Smooth muscle cell (in vitro differentiated cells): ENCODE measurements at regions not wholly inside any gene's neighbourhood (a gene's known extent, or its start where the extent isn't known, plus 50 kb on each side); places are given as distances from the start of the nearest gene placed in this dataset.

Experiments used
- DNase-seq: peaks from one replicate; lab custom pipeline; 2025; ENCODE audit not compliant: unreplicated experiment; lab: John Stamatoyannopoulos, UW
- H2AFZ ChIP-seq: fragments of 200-600 bp; sonication (generic); 2 replicates; pipeline ENCODE4 v1.6.0; 2016; ENCODE audit warnings: antibody characterized with exemption, low read depth, mild to moderate bottlenecking
- H3F3A ChIP-seq: fragments of 200-600 bp; sonication (generic); 2 replicates; pipeline ENCODE4 v1.6.0; 2017; ENCODE audit warnings: antibody characterized with exemption, low read depth
- H3K27ac ChIP-seq: fragments of 200-600 bp; sonication (generic); 2 replicates; pipeline ENCODE4 v1.5.1; 2016; ENCODE audit warnings: low read depth, mild to moderate bottlenecking
- H3K27me3 ChIP-seq: fragments of 200-600 bp; sonication (generic); 2 replicates; pipeline ENCODE4 v1.6.1; 2016; ENCODE audit warnings: low read depth, mild to moderate bottlenecking
- H3K36me3 ChIP-seq: fragments of 200-600 bp; sonication (generic); 2 replicates; pipeline ENCODE4 v1.5.1; 2016; ENCODE audit warnings: low read depth
- H3K4me1 ChIP-seq: fragments of 200-600 bp; sonication (generic); 2 replicates; pipeline ENCODE4 v1.5.1; 2016; ENCODE audit warnings: low read depth
- H3K4me2 ChIP-seq: fragments of 200-600 bp; sonication (generic); 2 replicates; pipeline ENCODE4 v1.6.0; 2016; ENCODE audit warnings: mild to moderate bottlenecking
- H3K4me3 ChIP-seq: fragments of 200-600 bp; sonication (generic); 2 replicates; pipeline ENCODE4 v1.5.1; 2016; ENCODE audit warnings: mild to moderate bottlenecking
- H3K79me2 ChIP-seq: fragments of 200-600 bp; sonication (generic); 2 replicates; pipeline ENCODE4 v1.6.0; 2016; ENCODE audit warnings: low read depth, mild to moderate bottlenecking
- H3K9ac ChIP-seq: fragments of 200-600 bp; sonication (generic); 2 replicates; pipeline ENCODE4 v1.6.0; 2016; ENCODE audit warnings: low read depth
- H3K9me3 ChIP-seq: fragments of 200-600 bp; sonication (generic); replicated peaks from 2 replicates; pipeline ENCODE4 v1.5.1; 2016; ENCODE audit warnings: low read depth
- H4K20me1 ChIP-seq: fragments of 200-600 bp; sonication (generic); 2 replicates; pipeline ENCODE4 v1.6.0; 2016; ENCODE audit warnings: low read depth
- CTCF ChIP-seq: fragments of 200-600 bp; sonication (generic); IDR thresholded peaks from 2 replicates; pipeline ENCODE4 v1.5.1; 2017; ENCODE audit warnings: borderline replicate concordance, mild to moderate bottlenecking, antibody characterized with exemption; ENCODE audit not compliant: insufficient read depth, poor library complexity, severe bottlenecking
- WGBS: methylation state at CpG from one replicate; pipeline ENCODE4 v1.1.7; 2016; ENCODE audit warnings: low lambda C conversion rate; 5-methylcytosine and 5-hydroxymethylcytosine counted together

DNA sequence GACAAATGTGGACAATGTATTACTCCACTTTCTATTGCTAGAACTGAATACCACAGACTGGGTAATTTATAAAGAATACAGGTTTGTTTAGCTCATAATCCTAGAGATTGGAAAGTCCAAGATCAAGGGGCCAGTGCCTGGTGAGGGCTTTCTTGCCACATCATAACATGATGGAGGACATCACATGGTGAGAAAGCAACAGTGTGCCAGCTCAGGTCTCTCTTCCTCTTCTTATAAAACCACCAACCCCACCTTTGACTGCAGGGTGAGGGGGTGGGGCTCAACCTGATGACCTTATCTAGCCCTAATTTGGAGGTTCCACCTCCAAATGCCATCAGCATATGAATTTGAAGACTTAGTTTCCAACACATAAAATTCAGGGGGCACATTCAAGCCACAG lies 105.7 kb upstream of the CXorf66 start:
- Histone ChIP-seq H3K36me3 (no peaks in the 10 kb centered on the region), H3K27me3 (no peaks in the 10 kb centered on the region), H3K4me2 (no peak overlapping the region), H3K27ac (no peak overlapping the region), H3F3A (no peaks in the 10 kb centered on the region), H3K79me2 (no peaks in the 10 kb centered on the region), H3K4me3 (no peak overlapping the region), H3K9ac (no peak overlapping the region), H2AFZ (no peak overlapping the region), H3K9me3 (no peaks in the 10 kb centered on the region), H3K4me1 (no peaks in the 10 kb centered on the region), H4K20me1 (no peaks in the 10 kb centered on the region)
- TF ChIP-seq CTCF: no peak
- no peak for DNase-seq

GRCh38 chrX:140065961-140066662 lies 100.8 kb upstream of the CXorf66 start:
- H3F3A ChIP-seq: no peaks in the 10 kb centered on the region
- no peak overlapping the region for H3K27ac ChIP-seq
- no peaks in the 10 kb centered on the region for H3K9me3 ChIP-seq
- H3K27me3 ChIP-seq: no peaks in the 10 kb centered on the region
- H3K4me1 ChIP-seq: no peaks in the 10 kb centered on the region
- no peak overlapping the region for H3K4me3 ChIP-seq
- TF ChIP-seq CTCF: no peak
- H3K9ac ChIP-seq: no peak overlapping the region
- WGBS: 74% methylated on average over 3 of the region's 3 CpGs
- no peaks in the 10 kb centered on the region for H3K79me2 ChIP-seq
- H3K36me3 ChIP-seq: no peaks in the 10 kb centered on the region
- no peaks in the 10 kb centered on the region for H4K20me1 ChIP-seq
- no peak for DNase-seq
- no peak overlapping the region for H2AFZ ChIP-seq
- no peak overlapping the region for H3K4me2 ChIP-seq

DNA sequence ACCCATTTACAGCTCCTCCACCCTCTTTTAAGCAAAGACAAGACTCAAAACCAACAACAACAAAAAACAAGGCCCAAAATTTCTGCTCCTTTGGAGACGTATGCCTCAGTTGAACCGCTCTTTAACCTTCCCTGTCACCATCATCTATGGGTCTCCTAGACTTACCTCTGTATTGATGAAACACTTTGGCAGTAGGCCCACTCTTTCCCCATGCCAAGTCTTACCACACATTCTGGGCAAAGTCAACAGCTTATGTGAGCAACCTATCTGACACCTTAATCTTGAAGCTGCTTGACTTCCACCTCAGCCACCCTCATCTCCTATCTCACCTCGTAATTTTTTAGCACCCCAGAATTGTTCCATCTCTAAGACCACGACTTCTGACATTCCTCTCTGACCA lies 99.7 kb upstream of the CXorf66 start:
- H3K36me3 ChIP-seq: no peaks in the 10 kb centered on the region
- no peaks in the 10 kb centered on the region for H3K79me2 ChIP-seq
- H3F3A ChIP-seq: no peaks in the 10 kb centered on the region
- no peak overlapping the region for H3K4me2 ChIP-seq
- TF ChIP-seq CTCF: no peak
- WGBS: 27% methylated on average over 4 of the region's 4 CpGs
- no peaks in the 10 kb centered on the region for H4K20me1 ChIP-seq
- no peak overlapping the region for H3K4me3 ChIP-seq
- no peak for DNase-seq
- H3K9me3 ChIP-seq: no peaks in the 10 kb centered on the region
- H2AFZ ChIP-seq: no peak overlapping the region
- no peak overlapping the region for H3K9ac ChIP-seq
- no peak overlapping the region for H3K27ac ChIP-seq
- H3K4me1 ChIP-seq: no peaks in the 10 kb centered on the region
- H3K27me3 ChIP-seq: no peaks in the 10 kb centered on the region

DNA sequence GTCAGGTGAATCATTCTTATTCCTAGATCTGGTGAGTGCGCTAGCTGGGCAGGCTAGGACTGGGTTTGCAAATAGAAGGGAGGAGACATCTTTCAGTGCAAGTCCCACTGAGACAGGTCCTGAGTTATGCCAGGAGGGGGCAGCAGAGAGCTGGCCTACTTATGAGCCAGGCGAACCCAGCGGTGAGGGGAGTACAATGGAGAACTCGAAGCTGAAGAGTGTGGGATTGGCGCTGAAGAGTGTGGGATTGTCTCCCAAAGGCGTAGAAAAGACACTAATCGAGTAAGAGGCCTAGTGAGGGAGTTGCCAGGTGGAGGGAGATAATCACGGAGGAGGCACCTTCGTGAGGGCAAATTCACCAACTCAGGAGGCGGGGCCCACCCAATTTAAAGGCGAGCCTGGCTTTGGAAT lies 91.7 kb upstream of the CXorf66 start:
- Histone ChIP-seq H3K79me2 (no peaks in the 10 kb centered on the region), H3K4me2 (no peak overlapping the region), H3F3A (no peaks in the 10 kb centered on the region), H3K4me3 (no peak overlapping the region), H3K27me3 (no peaks in the 10 kb centered on the region), H4K20me1 (no peaks in the 10 kb centered on the region), H3K9ac (no peak overlapping the region), H3K36me3 (no peaks in the 10 kb centered on the region), H3K9me3 (no peaks in the 10 kb centered on the region), H3K4me1 (no peaks in the 10 kb centered on the region), H3K27ac (no peak overlapping the region), H2AFZ (no peak overlapping the region)
- TF ChIP-seq CTCF: peak; percentile 67
- peak; percentile 6 for DNase-seq
- WGBS: 40% methylated on average over 11 of the region's 11 CpGs
